ENCODE measurements at regions not wholly inside any gene's neighbourhood (a gene's known extent, or its start where the extent isn't known, plus 50 kb on each side); places are given as distances from the start of the nearest gene placed in this dataset.

- Histone ChIP-seq H3K36me3 (ENCODE audit: low read depth) (no peaks in the 10 kb centered on the region), H3K9me3 (ENCODE audit: severe bottlenecking) (no peaks in the 10 kb centered on the region), H3K4me3 (ENCODE audit: severe bottlenecking) (no peak overlapping the region), H3K27me3 (ENCODE audit: insufficient read depth, poor library complexity, severe bottlenecking) (no peaks in the 10 kb centered on the region), H3K27ac (ENCODE audit: poor library complexity, severe bottlenecking) (no peak overlapping the region), H3K4me1 (ENCODE audit: insufficient read depth, poor library complexity, severe bottlenecking) (no peaks in the 10 kb centered on the region)
- DNase-seq (ENCODE audit: low spot score) (no peak), ATAC-seq (ENCODE audit: low read depth) (no peak)
- TF ChIP-seq CTCF (IDR thresholded peaks at IDR 0.05; ENCODE audit: poor library complexity, severe bottlenecking) = no peak
These were observed 100.4 kb upstream of the ETV6 start for GRCh38 chr12:11549119-11549518.

- H3K9me3 ChIP-seq (ENCODE audit: severe bottlenecking) = no peaks in the 10 kb centered on the region
- DNase-seq (ENCODE audit: low spot score) (no peak), ATAC-seq (ENCODE audit: low read depth) (peak; percentile 48; the same call in 1 of the 3 replicates)
- no peak overlapping the region for H3K4me3 ChIP-seq (ENCODE audit: severe bottlenecking)
- no peaks in the 10 kb centered on the region for H3K4me1 ChIP-seq (ENCODE audit: insufficient read depth, poor library complexity, severe bottlenecking)
- TF ChIP-seq CTCF (IDR thresholded peaks at IDR 0.05; ENCODE audit: poor library complexity, severe bottlenecking) = peak; percentile 65
- no peaks in the 10 kb centered on the region for H3K27me3 ChIP-seq (ENCODE audit: insufficient read depth, poor library complexity, severe bottlenecking)
- no peak overlapping the region for H3K27ac ChIP-seq (ENCODE audit: poor library complexity, severe bottlenecking)
- no peaks in the 10 kb centered on the region for H3K36me3 ChIP-seq (ENCODE audit: low read depth)
These were observed 95.5 kb upstream of the ETV6 start for GRCh38 chr12:11553871-11554533.

GRCh38 chr12:11555195-11555594, 94.3 kb upstream of the ETV6 start:
- DNase-seq (ENCODE audit: low spot score) (no peak), ATAC-seq (ENCODE audit: low read depth) (no peak)
- Histone ChIP-seq H3K4me1 (ENCODE audit: insufficient read depth, poor library complexity, severe bottlenecking) (no peaks in the 10 kb centered on the region), H3K27me3 (ENCODE audit: insufficient read depth, poor library complexity, severe bottlenecking) (no peaks in the 10 kb centered on the region), H3K9me3 (ENCODE audit: severe bottlenecking) (no peaks in the 10 kb centered on the region), H3K36me3 (ENCODE audit: low read depth) (no peaks in the 10 kb centered on the region), H3K27ac (ENCODE audit: poor library complexity, severe bottlenecking) (no peak overlapping the region), H3K4me3 (ENCODE audit: severe bottlenecking) (no peak overlapping the region)
- no peak for TF ChIP-seq CTCF (IDR thresholded peaks at IDR 0.05; ENCODE audit: poor library complexity, severe bottlenecking)

GRCh38 chr12:11555743-11556625, 93.5 kb upstream of the ETV6 start:
- Histone ChIP-seq H3K9me3 (ENCODE audit: severe bottlenecking) (no peaks in the 10 kb centered on the region), H3K4me1 (ENCODE audit: insufficient read depth, poor library complexity, severe bottlenecking) (no peaks in the 10 kb centered on the region), H3K27ac (ENCODE audit: poor library complexity, severe bottlenecking) (no peak overlapping the region), H3K36me3 (ENCODE audit: low read depth) (no peaks in the 10 kb centered on the region), H3K4me3 (ENCODE audit: severe bottlenecking) (no peak overlapping the region), H3K27me3 (ENCODE audit: insufficient read depth, poor library complexity, severe bottlenecking) (no peaks in the 10 kb centered on the region)
- DNase-seq (ENCODE audit: low spot score) = no peak
- ATAC-seq (ENCODE audit: low read depth) = no peak
- no peak for TF ChIP-seq CTCF (IDR thresholded peaks at IDR 0.05; ENCODE audit: poor library complexity, severe bottlenecking)
